Mesothelial cell of epicardium (in vitro differentiated cells): ENCODE measurements at regions not wholly inside any gene's neighbourhood (a gene's known extent, or its start where the extent isn't known, plus 50 kb on each side); places are given as distances from the start of the nearest gene placed in this dataset.
A peak's percentile ranks its signal among the peaks of the same experiment; 100 is the strongest.

Experiments used
- DNase-seq, 2 experiments: peaks; one replicate each; pipeline ENCODE4 v3.0.0; 2021; ENCODE audit warnings: low spot score in 2 of 2; ENCODE audit not compliant: unreplicated experiment in 2 of 2
- H3K27ac Mint-ChIP-seq: 2 replicates; pipeline ENCODE4 v1.8.0; 2021; ENCODE audit warnings: mixed read lengths
- H3K27me3 Mint-ChIP-seq: 2 replicates; pipeline ENCODE4 v1.8.0; 2021; ENCODE audit warnings: low read depth, mixed read lengths
- H3K36me3 Mint-ChIP-seq: 2 replicates; pipeline ENCODE4 v1.8.0; 2021; ENCODE audit warnings: mixed read lengths
- H3K4me1 Mint-ChIP-seq: 2 replicates; pipeline ENCODE4 v1.8.0; 2021; ENCODE audit warnings: mixed read lengths
- H3K4me3 Mint-ChIP-seq: 2 replicates; pipeline ENCODE4 v1.8.0; 2021; ENCODE audit warnings: mild to moderate bottlenecking, moderate library complexity, mixed read lengths
- H3K9me3 Mint-ChIP-seq: 2 replicates; pipeline ENCODE4 v1.8.0; 2021; ENCODE audit warnings: mixed read lengths
- CTCF ChIP-seq: fragments of 200-600 bp; sonication (generic); IDR thresholded peaks from one replicate; pipeline ENCODE4 v1.5.0; 2021; ENCODE audit warnings: antibody characterized with exemption; ENCODE audit not compliant: unreplicated experiment

GRCh38 chr1:73803380-73803779, 394.6 kb downstream of the LRRIQ3 start:
- no peak overlapping the region for H3K4me3 Mint-ChIP-seq
- H3K27me3 Mint-ChIP-seq = no peaks in the 10 kb centered on the region
- H3K4me1 Mint-ChIP-seq = peaks cover 8% of the 10 kb centered on the region
- TF ChIP-seq CTCF = no peak
- no peaks in the 10 kb centered on the region for H3K36me3 Mint-ChIP-seq
- peaks cover 3% of the 10 kb centered on the region for H3K9me3 Mint-ChIP-seq
- peak overlapping the region; percentile 54 for H3K27ac Mint-ChIP-seq
- no peak for DNase-seq

- Mint-ChIP-seq H3K27me3 (no peaks in the 10 kb centered on the region), H3K4me3 (no peak overlapping the region), H3K36me3 (no peaks in the 10 kb centered on the region), H3K27ac (no peak overlapping the region), H3K4me1 (peaks cover 8% of the 10 kb centered on the region), H3K9me3 (no peaks in the 10 kb centered on the region)
- DNase-seq = no peak
- no peak for TF ChIP-seq CTCF
These were observed 396.0 kb downstream of the LRRIQ3 start for GRCh38 chr1:73801912-73802429.

GRCh38 chr1:73800376-73800775, 397.6 kb downstream of the LRRIQ3 start:
- Mint-ChIP-seq H3K4me3 (no peak overlapping the region), H3K36me3 (no peaks in the 10 kb centered on the region), H3K9me3 (no peaks in the 10 kb centered on the region), H3K27me3 (no peaks in the 10 kb centered on the region), H3K27ac (no peak overlapping the region), H3K4me1 (peaks cover 8% of the 10 kb centered on the region)
- TF ChIP-seq CTCF = no peak
- DNase-seq = no peak

GRCh38 chr1:73789965-73790364, 408.0 kb downstream of the LRRIQ3 start:
- Mint-ChIP-seq H3K27ac (no peak overlapping the region), H3K9me3 (peaks cover 7% of the 10 kb centered on the region), H3K27me3 (peaks cover 3% of the 10 kb centered on the region), H3K4me3 (no peak overlapping the region), H3K4me1 (peaks cover 4% of the 10 kb centered on the region), H3K36me3 (no peaks in the 10 kb centered on the region)
- DNase-seq = no peak
- no peak for TF ChIP-seq CTCF

GRCh38 chr1:73784026-73784425, 413.9 kb downstream of the LRRIQ3 start:
- no peak for DNase-seq
- no peak for TF ChIP-seq CTCF

GRCh38 chr1:73783352-73783751, 414.6 kb downstream of the LRRIQ3 start:
- DNase-seq = no peak
- no peaks in the 10 kb centered on the region for H3K4me1 Mint-ChIP-seq
- H3K4me3 Mint-ChIP-seq = no peak overlapping the region
- H3K27ac Mint-ChIP-seq = no peak overlapping the region
- no peak for TF ChIP-seq CTCF
- no peaks in the 10 kb centered on the region for H3K36me3 Mint-ChIP-seq
- H3K27me3 Mint-ChIP-seq = no peaks in the 10 kb centered on the region
- H3K9me3 Mint-ChIP-seq = peaks cover 7% of the 10 kb centered on the region

More at GRCh38 chr1:73784026-73784425, 413.9 kb downstream of the LRRIQ3 start:
- Mint-ChIP-seq H3K4me3 (no peak overlapping the region), H3K4me1 (no peaks in the 10 kb centered on the region), H3K27me3 (no peaks in the 10 kb centered on the region), H3K36me3 (no peaks in the 10 kb centered on the region), H3K27ac (no peak overlapping the region), H3K9me3 (peaks cover 7% of the 10 kb centered on the region)
